ENCODE measurements at regions not wholly inside any gene's neighbourhood (a gene's known extent, or its start where the extent isn't known, plus 50 kb on each side); places are given as distances from the start of the nearest gene placed in this dataset.

- TF ChIP-seq CTCF (IDR thresholded peaks at IDR 0.05) (no peak), POLR2A (IDR thresholded peaks at IDR 0.05) (no peak)
These were observed 861.8 kb downstream of the TAF11L14 start for GRCh38 chr5:18496041-18496440.

Measured in Peyer's patch (tissue), 4 donors.